ENCODE measurements at regions not wholly inside any gene's neighbourhood (a gene's known extent, or its start where the extent isn't known, plus 50 kb on each side); places are given as distances from the start of the nearest gene placed in this dataset.
"Not testable (repeated sequence)": the region's sequence is repeated elsewhere in the genome, so short reads cannot be mapped to it uniquely, and the experiment has no call there.

GRCh38 chr12:105474672-105475071 is 144.2 kb downstream of the C12orf75 start:
- no peak overlapping the region for H3K27ac ChIP-seq (ENCODE audit: low read depth in 1 of 2, low read length in 1 of 2)
- H3K4me1 ChIP-seq (ENCODE audit: control insufficient read depth in 2 of 2, insufficient read depth in 2 of 2, low read length in 2 of 2): no peaks in the 10 kb centered on the region
- 67% methylated on average over 4 of the region's 4 CpGs for WGBS
- no peaks in the 10 kb centered on the region for H3K36me3 ChIP-seq (ENCODE audit: control insufficient read depth in 2 of 2, insufficient read depth in 2 of 2, low read length in 1 of 2)
- H3K27me3 ChIP-seq (ENCODE audit: control insufficient read depth in 2 of 2, insufficient read depth in 1 of 2, low read length in 1 of 2): no peaks in the 10 kb centered on the region
- H3K4me3 ChIP-seq (ENCODE audit: low read length in 2 of 2): no peak overlapping the region
- no peaks in the 10 kb centered on the region for H3K9me3 ChIP-seq (ENCODE audit: control insufficient read depth in 2 of 2, insufficient read depth in 1 of 2, low read length in 1 of 2)
- DNase-seq (ENCODE audit: low read depth in 6 of 9, low spot score in 9 of 9): no peak

GRCh38 chr12:105476616-105477015 is 146.1 kb downstream of the C12orf75 start:
- H3K4me1 ChIP-seq (ENCODE audit: control insufficient read depth in 2 of 2, insufficient read depth in 2 of 2, low read length in 2 of 2): no peaks in the 10 kb centered on the region
- no peak for DNase-seq (ENCODE audit: low read depth in 6 of 9, low spot score in 9 of 9)
- WGBS: 57% methylated on average over 2 of the region's 2 CpGs
- no peaks in the 10 kb centered on the region for H3K36me3 ChIP-seq (ENCODE audit: control insufficient read depth in 2 of 2, insufficient read depth in 2 of 2, low read length in 1 of 2)
- no peaks in the 10 kb centered on the region for H3K27me3 ChIP-seq (ENCODE audit: control insufficient read depth in 2 of 2, insufficient read depth in 1 of 2, low read length in 1 of 2)
- no peak overlapping the region for H3K4me3 ChIP-seq (ENCODE audit: low read length in 2 of 2)
- H3K27ac ChIP-seq (ENCODE audit: low read depth in 1 of 2, low read length in 1 of 2): no peak overlapping the region
- H3K9me3 ChIP-seq (ENCODE audit: control insufficient read depth in 2 of 2, insufficient read depth in 1 of 2, low read length in 1 of 2): no peaks in the 10 kb centered on the region

- Histone ChIP-seq H3K36me3 (ENCODE audit: control insufficient read depth in 2 of 2, insufficient read depth in 2 of 2, low read length in 1 of 2) (no peaks in the 10 kb centered on the region), H3K9me3 (ENCODE audit: control insufficient read depth in 2 of 2, insufficient read depth in 1 of 2, low read length in 1 of 2) (no peaks in the 10 kb centered on the region), H3K27me3 (ENCODE audit: control insufficient read depth in 2 of 2, insufficient read depth in 1 of 2, low read length in 1 of 2) (no peaks in the 10 kb centered on the region), H3K27ac (ENCODE audit: low read depth in 1 of 2, low read length in 1 of 2) (no peak overlapping the region), H3K4me1 (ENCODE audit: control insufficient read depth in 2 of 2, insufficient read depth in 2 of 2, low read length in 2 of 2) (no peaks in the 10 kb centered on the region), H3K4me3 (ENCODE audit: low read length in 2 of 2) (no peak overlapping the region)
- no peak for DNase-seq (ENCODE audit: low read depth in 6 of 9, low spot score in 9 of 9)
- 90% methylated on average over 6 of the region's 6 CpGs for WGBS
Measured at GRCh38 chr12:105477873-105478272, 147.4 kb downstream of the C12orf75 start.

DNA sequence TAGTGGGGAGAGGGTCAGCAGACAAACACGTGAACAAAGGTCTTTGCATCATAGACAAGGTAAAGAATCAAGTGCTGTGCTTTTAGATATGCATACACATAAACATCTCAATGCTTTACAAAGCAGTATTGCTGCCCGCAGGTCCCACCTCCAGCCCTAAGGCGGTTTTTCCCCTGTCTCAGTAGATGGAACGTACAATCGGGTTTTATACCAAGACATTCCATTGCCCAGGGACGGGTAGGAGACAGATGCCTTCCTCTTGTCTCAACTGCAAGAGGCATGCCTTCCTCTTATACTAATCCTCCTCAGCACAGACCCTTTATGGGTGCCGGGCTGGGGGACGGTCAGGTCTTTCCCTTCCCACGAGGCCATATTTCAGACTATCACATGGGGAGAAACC is 148.3 kb downstream of the C12orf75 start:
- not testable (repeated sequence) for H3K27me3 ChIP-seq (ENCODE audit: control insufficient read depth in 2 of 2, insufficient read depth in 1 of 2, low read length in 1 of 2); H3K27ac ChIP-seq (ENCODE audit: low read depth in 1 of 2, low read length in 1 of 2); H3K4me1 ChIP-seq (ENCODE audit: control insufficient read depth in 2 of 2, insufficient read depth in 2 of 2, low read length in 2 of 2); DNase-seq (ENCODE audit: low read depth in 6 of 9, low spot score in 9 of 9); H3K9me3 ChIP-seq (ENCODE audit: control insufficient read depth in 2 of 2, insufficient read depth in 1 of 2, low read length in 1 of 2); H3K36me3 ChIP-seq (ENCODE audit: control insufficient read depth in 2 of 2, insufficient read depth in 2 of 2, low read length in 1 of 2); H3K4me3 ChIP-seq (ENCODE audit: low read length in 2 of 2)
- 93% methylated on average over 8 of the region's 9 CpGs for WGBS

- no peaks in the 10 kb centered on the region for H3K9me3 ChIP-seq (ENCODE audit: control insufficient read depth in 2 of 2, insufficient read depth in 1 of 2, low read length in 1 of 2)
- no peaks in the 10 kb centered on the region for H3K27me3 ChIP-seq (ENCODE audit: control insufficient read depth in 2 of 2, insufficient read depth in 1 of 2, low read length in 1 of 2)
- H3K4me1 ChIP-seq (ENCODE audit: control insufficient read depth in 2 of 2, insufficient read depth in 2 of 2, low read length in 2 of 2): no peaks in the 10 kb centered on the region
- no peak overlapping the region for H3K4me3 ChIP-seq (ENCODE audit: low read length in 2 of 2)
- 100% methylated on average over 1 of the region's 1 CpG for WGBS
- H3K36me3 ChIP-seq (ENCODE audit: control insufficient read depth in 2 of 2, insufficient read depth in 2 of 2, low read length in 1 of 2): no peaks in the 10 kb centered on the region
- no peak overlapping the region for H3K27ac ChIP-seq (ENCODE audit: low read depth in 1 of 2, low read length in 1 of 2)
- no peak for DNase-seq (ENCODE audit: low read depth in 6 of 9, low spot score in 9 of 9)
Measured at GRCh38 chr12:105479710-105480109, 149.2 kb downstream of the C12orf75 start.

DNA sequence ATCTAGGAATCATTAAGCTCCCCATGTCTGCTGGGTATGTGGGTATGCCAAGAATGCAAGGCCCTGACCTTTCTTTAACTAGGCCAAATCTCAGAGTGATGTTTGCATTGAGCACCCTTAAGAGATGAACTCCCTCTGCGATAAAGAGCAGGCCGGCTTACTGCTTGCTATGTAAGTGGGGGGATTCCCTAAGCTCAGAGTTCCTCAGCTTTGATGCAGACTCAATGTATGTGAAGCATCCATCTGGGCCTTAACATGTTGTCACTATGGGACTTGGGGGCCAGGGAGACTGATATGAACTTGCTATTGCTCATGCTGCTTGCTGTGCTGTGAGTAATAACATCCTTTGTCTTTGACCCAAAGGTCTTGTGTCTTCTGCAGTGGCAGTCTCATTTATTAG is 149.7 kb downstream of the C12orf75 start:
- no peak for DNase-seq (ENCODE audit: low read depth in 6 of 9, low spot score in 9 of 9)
- no peaks in the 10 kb centered on the region for H3K4me1 ChIP-seq (ENCODE audit: control insufficient read depth in 2 of 2, insufficient read depth in 2 of 2, low read length in 2 of 2)
- no peaks in the 10 kb centered on the region for H3K27me3 ChIP-seq (ENCODE audit: control insufficient read depth in 2 of 2, insufficient read depth in 1 of 2, low read length in 1 of 2)
- H3K27ac ChIP-seq (ENCODE audit: low read depth in 1 of 2, low read length in 1 of 2): no peak overlapping the region
- H3K36me3 ChIP-seq (ENCODE audit: control insufficient read depth in 2 of 2, insufficient read depth in 2 of 2, low read length in 1 of 2): no peaks in the 10 kb centered on the region
- WGBS: 96% methylated on average over 2 of the region's 2 CpGs
- no peak overlapping the region for H3K4me3 ChIP-seq (ENCODE audit: low read length in 2 of 2)
- H3K9me3 ChIP-seq (ENCODE audit: control insufficient read depth in 2 of 2, insufficient read depth in 1 of 2, low read length in 1 of 2): no peaks in the 10 kb centered on the region

DNA sequence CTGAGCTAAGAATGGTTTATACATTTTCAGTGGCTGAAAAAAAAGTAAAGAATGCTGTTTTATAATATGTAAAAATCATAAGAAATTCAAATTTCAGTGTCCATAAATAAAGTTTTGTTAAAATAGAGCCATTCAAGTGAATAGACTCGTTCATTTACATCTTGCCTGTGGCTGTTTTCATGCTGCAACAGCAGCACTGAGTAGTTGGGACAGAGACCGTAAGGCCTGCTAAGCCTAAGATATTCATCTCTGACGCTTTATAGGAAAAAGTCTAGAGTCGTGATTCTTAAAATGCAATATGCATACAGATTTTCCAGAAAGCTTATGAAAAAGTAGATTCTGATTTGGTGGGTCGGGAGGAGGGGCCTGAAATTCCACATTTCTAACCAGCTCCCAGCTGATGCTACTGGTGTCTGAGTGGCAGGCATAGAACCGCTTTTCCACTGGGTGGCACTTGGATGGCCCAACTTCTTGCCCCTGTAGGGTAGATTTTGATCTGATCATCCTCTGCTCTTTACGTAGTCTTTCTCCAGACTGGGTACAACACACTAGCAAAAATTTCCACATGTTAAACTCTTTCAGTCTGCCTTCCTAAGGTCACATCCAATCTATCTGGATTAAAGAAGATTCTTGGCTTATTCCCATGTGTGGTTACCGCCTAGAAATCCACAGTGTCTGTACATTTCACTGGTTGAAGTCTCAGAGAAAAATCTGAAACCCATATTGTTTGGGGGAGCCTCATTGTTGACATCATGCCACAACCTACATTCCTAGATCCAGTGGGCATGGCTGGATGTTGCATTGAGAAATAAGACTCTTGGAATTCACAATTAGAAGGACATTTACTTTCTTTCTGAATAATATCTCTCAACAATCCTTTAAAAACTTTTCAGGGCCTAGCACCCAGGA is 151.2 kb downstream of the C12orf75 start:
- Histone ChIP-seq H3K27me3 (ENCODE audit: control insufficient read depth in 2 of 2, insufficient read depth in 1 of 2, low read length in 1 of 2) (no peaks in the 10 kb centered on the region), H3K4me3 (ENCODE audit: low read length in 2 of 2) (no peak overlapping the region), H3K4me1 (ENCODE audit: control insufficient read depth in 2 of 2, insufficient read depth in 2 of 2, low read length in 2 of 2) (no peaks in the 10 kb centered on the region), H3K36me3 (ENCODE audit: control insufficient read depth in 2 of 2, insufficient read depth in 2 of 2, low read length in 1 of 2) (no peaks in the 10 kb centered on the region), H3K9me3 (ENCODE audit: control insufficient read depth in 2 of 2, insufficient read depth in 1 of 2, low read length in 1 of 2) (no peaks in the 10 kb centered on the region), H3K27ac (ENCODE audit: low read depth in 1 of 2, low read length in 1 of 2) (no peak overlapping the region)
- no peak for DNase-seq (ENCODE audit: low read depth in 6 of 9, low spot score in 9 of 9)
- WGBS: 95% methylated on average over 8 of the region's 8 CpGs

- Histone ChIP-seq H3K27ac (ENCODE audit: low read depth in 1 of 2, low read length in 1 of 2) (no peak overlapping the region), H3K9me3 (ENCODE audit: control insufficient read depth in 2 of 2, insufficient read depth in 1 of 2, low read length in 1 of 2) (no peaks in the 10 kb centered on the region), H3K4me1 (ENCODE audit: control insufficient read depth in 2 of 2, insufficient read depth in 2 of 2, low read length in 2 of 2) (no peaks in the 10 kb centered on the region), H3K4me3 (ENCODE audit: low read length in 2 of 2) (no peak overlapping the region), H3K36me3 (ENCODE audit: control insufficient read depth in 2 of 2, insufficient read depth in 2 of 2, low read length in 1 of 2) (no peaks in the 10 kb centered on the region), H3K27me3 (ENCODE audit: control insufficient read depth in 2 of 2, insufficient read depth in 1 of 2, low read length in 1 of 2) (no peaks in the 10 kb centered on the region)
- 87% methylated on average over 1 of the region's 1 CpG for WGBS
- no peak for DNase-seq (ENCODE audit: low read depth in 6 of 9, low spot score in 9 of 9)
Measured at GRCh38 chr12:105482951-105483350, 152.5 kb downstream of the C12orf75 start.

DNA sequence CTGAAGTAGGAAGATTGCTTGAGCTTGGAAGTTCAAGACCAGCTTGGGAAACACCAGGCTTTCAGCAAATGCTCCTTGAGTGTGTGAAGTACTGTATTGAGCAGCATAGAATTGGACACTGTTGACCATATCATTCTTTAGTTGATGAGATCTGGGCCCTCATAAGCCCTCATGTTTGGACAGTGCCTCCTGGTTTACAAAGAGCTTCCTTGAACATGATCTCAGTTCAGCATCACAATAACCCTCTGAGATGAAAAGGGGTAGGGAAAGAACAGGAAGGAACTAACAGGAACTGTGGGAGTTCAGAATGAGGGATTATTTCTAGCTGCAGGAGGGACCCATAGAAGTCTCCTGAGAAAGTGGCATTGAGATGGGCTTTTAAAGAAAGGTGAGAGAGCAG is 153.2 kb downstream of the C12orf75 start:
- Histone ChIP-seq H3K4me1 (ENCODE audit: control insufficient read depth in 2 of 2, insufficient read depth in 2 of 2, low read length in 2 of 2) (no peaks in the 10 kb centered on the region), H3K36me3 (ENCODE audit: control insufficient read depth in 2 of 2, insufficient read depth in 2 of 2, low read length in 1 of 2) (no peaks in the 10 kb centered on the region), H3K9me3 (ENCODE audit: control insufficient read depth in 2 of 2, insufficient read depth in 1 of 2, low read length in 1 of 2) (no peaks in the 10 kb centered on the region), H3K27ac (ENCODE audit: low read depth in 1 of 2, low read length in 1 of 2) (no peak overlapping the region), H3K27me3 (ENCODE audit: control insufficient read depth in 2 of 2, insufficient read depth in 1 of 2, low read length in 1 of 2) (no peaks in the 10 kb centered on the region), H3K4me3 (ENCODE audit: low read length in 2 of 2) (no peak overlapping the region)
- no peak for DNase-seq (ENCODE audit: low read depth in 6 of 9, low spot score in 9 of 9)
